ENCODE measurements at regions not wholly inside any gene's neighbourhood (a gene's known extent, or its start where the extent isn't known, plus 50 kb on each side); places are given as distances from the start of the nearest gene placed in this dataset.
"Not testable (repeated sequence)": the region's sequence is repeated elsewhere in the genome, so short reads cannot be mapped to it uniquely, and the experiment has no call there.

GRCh38 chr14:82913396-82913795, 1379.7 kb upstream of the SEL1L start:
- H3K4me3 ChIP-seq (ENCODE audit: low read depth, low read length), result no peak overlapping the region
- TF ChIP-seq CTCF (IDR thresholded peaks at IDR 0.05; ENCODE audit: low read depth, low read length), result no peak

- no peak for TF ChIP-seq CTCF (IDR thresholded peaks at IDR 0.05; ENCODE audit: low read depth, low read length)
- H3K4me3 ChIP-seq (ENCODE audit: low read depth, low read length), result no peak overlapping the region
These were observed 1381.7 kb upstream of the SEL1L start for GRCh38 chr14:82915381-82915780.

GRCh38 chr14:82935691-82936090, 1402.0 kb upstream of the SEL1L start:
- H3K4me3 ChIP-seq (ENCODE audit: low read depth, low read length), result no peak overlapping the region

GRCh38 chr14:82951171-82951570, 1417.5 kb upstream of the SEL1L start:
- no peak for TF ChIP-seq CTCF (IDR thresholded peaks at IDR 0.05; ENCODE audit: low read depth, low read length)
- no peak overlapping the region for H3K4me3 ChIP-seq (ENCODE audit: low read depth, low read length)

More at GRCh38 chr14:82935691-82936090, 1402.0 kb upstream of the SEL1L start:
- no peak for TF ChIP-seq CTCF (IDR thresholded peaks at IDR 0.05; ENCODE audit: low read depth, low read length)

- TF ChIP-seq CTCF (IDR thresholded peaks at IDR 0.05; ENCODE audit: low read depth, low read length), result no peak
- H3K4me3 ChIP-seq (ENCODE audit: low read depth, low read length), result no peak overlapping the region
These were observed 1430.1 kb upstream of the SEL1L start for GRCh38 chr14:82963756-82964155.

- no peak for TF ChIP-seq CTCF (IDR thresholded peaks at IDR 0.05; ENCODE audit: low read depth, low read length)
- no peak overlapping the region for H3K4me3 ChIP-seq (ENCODE audit: low read depth, low read length)
These were observed 1454.0 kb upstream of the SEL1L start for GRCh38 chr14:82987502-82988124.

- not testable (repeated sequence) for H3K4me3 ChIP-seq (ENCODE audit: low read depth, low read length)
These were observed 1460.9 kb upstream of the SEL1L start for GRCh38 chr14:82994547-82994946.

- H3K4me3 ChIP-seq (ENCODE audit: low read depth, low read length), result no peak overlapping the region
- TF ChIP-seq CTCF (IDR thresholded peaks at IDR 0.05; ENCODE audit: low read depth, low read length), result no peak
These were observed 1466.1 kb upstream of the SEL1L start for GRCh38 chr14:82999802-83000201.

Measured in WI38 (cell line).